HG03060 (cell line): ENCODE measurements at regions not wholly inside any gene's neighbourhood (a gene's known extent, or its start where the extent isn't known, plus 50 kb on each side); places are given as distances from the start of the nearest gene placed in this dataset.

ENCODE experiments used
- ATAC-seq: cut with Tn5 transposase; IDR thresholded peaks from one replicate; pipeline ENCODE4 v1.9.1; 2021; ENCODE audit warnings: low read depth, moderate number of reproducible peaks; ENCODE audit not compliant: unreplicated experiment

DNA sequence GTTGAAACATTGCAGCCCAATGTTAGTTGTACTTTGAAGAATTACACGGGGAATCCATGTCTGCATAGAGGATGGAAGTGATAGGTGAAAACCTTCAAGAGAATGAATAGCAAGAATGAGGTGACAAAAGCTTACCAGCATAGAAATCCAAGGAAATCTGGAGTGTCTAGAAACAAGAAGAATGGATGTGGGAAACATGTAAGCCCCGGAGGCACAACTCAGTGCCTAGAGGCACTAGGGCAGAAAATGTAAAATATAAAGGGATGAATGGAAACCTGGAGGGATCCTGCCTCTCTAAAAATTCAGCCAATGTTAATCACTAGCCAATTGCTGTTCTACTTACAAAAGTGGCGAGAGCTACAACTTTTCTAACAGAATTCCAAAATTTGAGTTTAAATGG lies 619.0 kb downstream of the TBL1XR1 start:
- ATAC-seq, result no peak

DNA sequence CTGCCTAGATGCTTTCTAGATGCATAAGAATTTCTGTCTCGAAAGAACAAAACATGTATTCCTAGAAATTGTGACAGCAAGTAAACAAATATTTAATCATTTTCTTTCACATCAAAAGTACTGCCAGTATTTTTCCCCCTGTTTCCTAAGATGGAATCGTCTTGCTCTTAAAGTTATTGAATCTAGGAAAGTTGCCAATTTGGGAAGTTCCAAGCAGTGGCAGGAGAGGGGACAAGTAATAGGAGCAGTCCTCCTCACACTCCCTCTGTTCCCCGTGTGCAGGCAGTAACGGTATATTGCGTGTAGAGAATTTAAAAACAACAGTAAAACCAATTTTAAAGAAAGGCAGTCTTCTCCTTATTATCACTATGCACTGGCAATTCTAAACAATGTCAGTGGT lies 619.8 kb downstream of the TBL1XR1 start:
- ATAC-seq, result no peak

DNA sequence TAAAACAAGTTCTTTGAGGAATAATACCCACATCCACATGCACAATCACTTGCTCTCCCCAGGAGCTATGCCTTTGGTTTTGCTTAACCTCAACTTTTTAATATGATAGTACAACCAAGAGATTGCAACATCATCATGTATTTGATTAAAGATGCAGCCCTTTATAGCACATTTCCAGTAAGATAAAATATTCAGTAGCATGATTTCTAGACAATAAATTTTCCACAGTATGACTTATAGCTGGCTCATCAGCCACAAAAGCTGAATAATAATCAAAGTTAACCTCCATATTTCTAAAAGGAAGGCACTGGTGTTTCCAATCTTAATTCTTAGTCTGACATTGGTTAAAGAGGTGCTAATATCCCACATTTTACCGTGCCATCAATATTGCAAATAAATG lies 622.5 kb downstream of the TBL1XR1 start:
- ATAC-seq, result no peak

DNA sequence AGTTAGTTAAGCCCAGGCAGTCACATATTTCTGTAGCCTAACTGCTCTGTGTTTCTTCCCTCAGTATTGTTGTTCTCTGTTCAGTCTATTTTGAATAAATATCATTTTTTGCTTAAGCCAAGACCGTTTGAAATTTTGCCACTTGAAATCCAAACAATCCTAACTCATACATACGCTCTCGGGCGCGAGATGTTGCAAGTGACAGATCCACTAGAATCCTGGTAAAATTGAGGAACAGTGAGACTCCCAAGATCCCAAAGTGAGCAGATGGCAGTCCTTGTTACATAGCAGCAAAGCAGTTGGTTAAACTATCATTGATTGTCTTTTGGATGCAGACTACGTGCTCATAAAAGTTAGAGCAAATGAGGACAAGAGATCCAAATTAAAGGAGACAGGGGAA lies 625.4 kb downstream of the TBL1XR1 start:
- no peak for ATAC-seq

DNA sequence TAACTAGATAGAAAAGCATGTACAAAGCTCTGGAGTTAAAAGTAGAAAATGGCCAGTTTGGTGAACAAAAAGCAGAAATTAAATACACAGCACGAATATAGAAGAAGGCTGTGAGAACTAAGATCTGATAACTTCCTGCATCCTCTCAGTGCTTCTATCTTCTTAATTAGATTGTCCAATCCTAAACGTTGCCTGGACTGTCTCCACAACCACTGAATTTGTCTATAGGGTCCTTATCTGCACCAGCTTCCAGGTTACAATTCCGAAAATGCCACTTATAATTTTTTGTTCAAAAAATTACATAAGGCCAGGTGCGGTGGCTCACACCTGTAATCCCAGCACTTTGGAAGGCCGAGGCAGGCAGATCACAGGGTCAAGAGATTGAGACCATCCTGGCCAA lies 626.3 kb downstream of the TBL1XR1 start:
- no peak for ATAC-seq

DNA sequence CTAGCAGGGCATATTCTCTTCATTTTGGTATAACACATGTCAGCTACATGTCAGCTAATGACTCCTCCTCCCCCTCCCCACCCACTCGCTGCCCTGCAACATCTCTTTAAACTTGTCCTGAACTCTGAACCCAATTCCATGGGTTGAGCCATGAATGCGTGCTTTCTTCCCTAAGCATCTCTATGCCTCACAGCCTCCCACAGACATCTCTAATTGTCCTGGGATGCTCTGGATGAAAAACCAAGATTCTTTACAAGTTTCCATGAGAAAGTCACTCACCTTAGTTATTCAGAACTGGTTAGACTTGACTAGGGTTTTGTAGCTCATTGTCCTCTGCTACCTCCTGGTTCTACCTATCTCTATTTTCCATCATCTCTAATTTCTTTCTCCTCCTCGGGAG lies 629.1 kb downstream of the TBL1XR1 start:
- no peak for ATAC-seq

DNA sequence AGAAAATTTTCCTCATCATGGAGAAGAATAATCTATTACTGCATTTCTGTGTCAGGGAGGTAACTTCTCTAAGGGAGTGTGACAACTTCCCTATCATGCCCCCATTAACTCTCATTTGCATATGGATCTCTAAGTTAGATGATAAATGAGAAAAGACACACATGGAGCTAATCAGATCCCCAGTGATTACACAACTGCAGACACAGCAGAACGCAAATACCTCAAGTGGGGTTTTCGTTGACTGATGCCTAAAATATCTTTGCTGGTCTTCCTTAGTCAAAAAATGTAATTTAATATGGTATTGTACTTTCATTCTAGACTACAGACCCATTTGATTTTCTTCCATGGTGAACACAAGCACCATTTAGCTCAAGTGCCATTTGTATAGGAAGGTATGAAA lies 630.5 kb downstream of the TBL1XR1 start:
- no peak for ATAC-seq

DNA sequence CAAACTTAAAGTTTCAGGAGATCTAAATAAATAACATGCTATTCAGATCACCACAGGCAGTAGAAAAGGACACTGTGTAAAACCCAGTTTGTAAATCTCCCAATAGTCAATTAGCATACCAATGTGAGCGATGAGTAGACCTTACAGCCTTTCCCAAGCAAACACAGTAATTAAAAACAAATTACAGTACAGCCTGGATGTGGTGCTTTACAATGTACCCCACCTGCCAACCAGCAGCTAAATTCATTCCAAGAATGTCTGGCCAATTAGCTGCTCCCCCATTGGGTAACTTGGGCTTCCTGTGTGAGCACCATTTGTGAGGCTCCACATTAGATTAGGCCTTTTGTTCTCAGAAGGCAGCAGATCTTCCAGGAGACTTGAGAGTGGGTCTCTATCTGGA lies 635.0 kb downstream of the TBL1XR1 start:
- ATAC-seq, result no peak

DNA sequence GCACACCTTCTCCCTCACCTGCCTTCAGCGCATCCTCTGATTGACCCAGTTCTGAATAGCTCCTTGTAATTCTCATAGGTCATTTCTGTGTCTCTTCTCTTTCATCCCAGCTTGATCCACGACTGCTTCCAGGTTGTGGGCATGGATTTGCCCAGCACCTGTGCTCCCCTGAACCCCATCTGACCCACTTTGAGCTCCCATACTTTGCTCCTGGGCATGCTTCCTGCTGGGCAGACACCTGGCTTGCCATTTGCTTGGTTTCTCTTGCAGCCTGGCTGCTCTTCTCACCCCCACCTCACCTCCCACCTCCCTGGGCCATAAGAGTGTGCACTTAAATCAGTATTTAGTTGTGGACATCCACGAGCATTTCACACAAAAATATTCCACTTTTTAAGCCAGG lies 635.5 kb downstream of the TBL1XR1 start:
- ATAC-seq, result no peak

DNA sequence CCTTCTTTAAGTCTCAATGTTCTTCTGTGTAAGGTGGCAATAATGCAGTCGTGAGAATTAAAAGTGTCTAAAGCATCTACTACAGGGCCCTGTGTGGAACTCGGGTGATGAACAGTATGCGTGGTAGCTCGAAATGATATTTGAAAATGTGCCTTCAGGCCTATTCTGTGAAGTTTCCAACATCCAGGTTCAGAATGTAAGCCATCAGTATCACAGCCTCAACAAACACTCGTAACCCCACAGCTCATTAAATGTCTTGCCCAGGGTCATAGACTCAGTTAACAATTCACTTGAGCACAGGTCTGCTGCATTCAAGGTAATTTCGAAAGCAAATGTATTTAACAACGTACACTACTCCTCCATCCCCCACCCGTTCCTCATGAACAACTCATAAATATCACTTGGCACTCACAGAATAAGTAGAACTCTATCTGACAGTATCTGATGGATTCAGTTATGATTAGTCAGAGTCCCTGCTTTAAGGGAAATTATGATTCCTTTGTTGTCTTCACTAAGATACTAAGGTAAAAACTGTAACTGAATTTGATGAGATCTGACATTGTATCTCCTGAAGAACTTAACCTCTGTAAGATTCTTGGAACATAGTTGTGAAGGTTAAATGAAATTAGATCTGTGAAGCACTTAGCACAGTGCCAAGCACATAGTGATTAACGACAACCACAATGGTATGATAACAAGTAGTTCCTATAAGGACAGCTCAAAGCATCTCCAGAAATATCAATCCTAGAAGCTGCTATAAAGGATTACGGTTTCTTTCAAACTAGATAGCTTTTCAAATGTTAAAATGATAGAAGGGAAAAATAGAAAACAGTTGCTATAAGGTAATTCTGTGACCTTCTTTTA lies 642.3 kb downstream of the TBL1XR1 start:
- no peak for ATAC-seq

DNA sequence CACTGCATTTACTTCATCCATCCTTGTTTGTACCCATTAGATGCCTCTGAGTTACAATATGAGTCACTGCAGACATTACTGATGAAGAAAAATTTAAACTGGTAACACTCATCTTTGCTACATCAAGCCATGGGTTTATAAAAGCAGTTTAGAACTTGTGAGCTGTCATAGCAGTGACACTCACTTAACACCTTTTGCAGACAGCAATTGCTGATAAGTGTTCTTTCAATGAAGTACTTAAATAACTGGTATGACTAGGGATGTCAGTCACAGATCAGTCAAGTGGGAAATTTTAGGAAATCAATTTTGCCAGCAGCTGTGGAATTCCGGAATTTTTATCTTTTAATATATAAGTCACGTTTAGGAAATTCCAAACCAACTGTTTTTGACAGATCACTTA lies 643.0 kb downstream of the TBL1XR1 start:
- ATAC-seq, result no peak

DNA sequence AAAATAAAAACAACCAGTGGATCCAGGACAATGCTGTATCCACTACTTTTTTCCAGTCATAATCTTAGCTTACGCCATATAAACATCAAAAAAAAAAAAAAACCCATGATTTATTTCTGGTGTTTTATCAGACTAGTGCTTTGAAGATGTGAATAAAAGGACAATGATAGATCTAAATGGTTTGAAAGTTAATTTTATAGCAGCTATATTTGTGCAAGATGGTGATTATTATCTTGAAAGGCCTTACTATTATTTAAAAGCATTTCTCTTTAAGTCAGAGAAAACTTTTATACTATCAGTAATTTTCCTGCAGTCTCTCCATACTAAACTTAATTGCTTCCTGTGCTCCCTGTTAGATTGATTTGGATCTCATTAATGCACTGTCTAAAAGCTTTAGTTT lies 670.3 kb downstream of the TBL1XR1 start:
- no peak for ATAC-seq

DNA sequence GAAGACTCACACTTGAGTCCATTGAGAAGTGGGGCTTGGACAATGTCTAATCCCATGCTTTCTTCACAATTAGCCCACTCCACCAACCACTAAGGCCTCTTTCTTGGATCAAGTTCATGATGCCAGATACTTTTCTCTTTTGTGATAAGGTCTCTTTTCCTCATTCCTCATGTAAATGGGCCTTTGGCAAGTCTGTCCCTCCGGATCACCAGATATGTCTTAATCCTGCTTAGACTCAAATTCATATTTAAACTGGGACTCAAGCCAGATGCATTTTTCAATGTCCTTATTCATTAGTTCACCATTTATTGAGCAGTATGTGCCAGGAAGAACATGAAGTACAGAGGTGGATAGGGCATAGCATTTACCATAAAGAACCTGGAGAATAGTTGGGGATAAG lies 671.1 kb downstream of the TBL1XR1 start:
- ATAC-seq, result no peak

DNA sequence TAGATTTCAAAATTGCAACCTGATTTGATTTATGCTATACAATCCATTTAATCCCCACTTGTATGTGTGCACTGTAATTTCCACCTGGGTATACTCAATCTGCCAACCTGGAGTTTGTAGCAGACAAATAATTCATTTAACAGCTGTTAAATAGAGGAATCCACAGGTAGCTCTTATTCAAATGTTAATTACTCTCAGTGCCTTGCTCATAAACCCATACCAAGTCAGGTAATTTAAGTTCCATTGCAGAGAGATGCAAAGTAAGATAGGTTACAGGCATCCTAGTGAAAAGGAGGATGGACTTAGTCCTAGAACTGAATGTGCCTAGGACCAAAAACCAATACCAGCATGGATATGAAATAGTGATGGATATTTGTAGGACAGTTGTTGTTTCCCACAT lies 674.2 kb downstream of the TBL1XR1 start:
- no peak for ATAC-seq

DNA sequence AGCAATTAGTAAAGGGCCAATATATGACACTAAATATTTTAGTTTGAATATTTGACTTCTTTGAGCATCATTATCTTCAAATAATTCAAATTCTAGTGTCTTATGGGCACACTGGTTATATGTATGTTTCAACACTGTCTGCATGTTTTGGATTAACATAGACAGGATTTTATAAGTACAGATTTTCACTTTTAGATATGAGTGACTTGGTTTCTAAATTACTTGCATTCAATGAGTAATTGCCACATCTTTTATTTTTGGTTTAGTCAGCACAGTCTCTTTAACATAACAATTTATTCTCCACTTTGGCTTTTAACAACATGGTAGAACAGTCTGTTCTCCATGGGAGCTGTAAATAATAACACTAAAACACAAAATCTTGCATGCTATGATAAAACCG lies 674.8 kb downstream of the TBL1XR1 start:
- no peak for ATAC-seq

DNA sequence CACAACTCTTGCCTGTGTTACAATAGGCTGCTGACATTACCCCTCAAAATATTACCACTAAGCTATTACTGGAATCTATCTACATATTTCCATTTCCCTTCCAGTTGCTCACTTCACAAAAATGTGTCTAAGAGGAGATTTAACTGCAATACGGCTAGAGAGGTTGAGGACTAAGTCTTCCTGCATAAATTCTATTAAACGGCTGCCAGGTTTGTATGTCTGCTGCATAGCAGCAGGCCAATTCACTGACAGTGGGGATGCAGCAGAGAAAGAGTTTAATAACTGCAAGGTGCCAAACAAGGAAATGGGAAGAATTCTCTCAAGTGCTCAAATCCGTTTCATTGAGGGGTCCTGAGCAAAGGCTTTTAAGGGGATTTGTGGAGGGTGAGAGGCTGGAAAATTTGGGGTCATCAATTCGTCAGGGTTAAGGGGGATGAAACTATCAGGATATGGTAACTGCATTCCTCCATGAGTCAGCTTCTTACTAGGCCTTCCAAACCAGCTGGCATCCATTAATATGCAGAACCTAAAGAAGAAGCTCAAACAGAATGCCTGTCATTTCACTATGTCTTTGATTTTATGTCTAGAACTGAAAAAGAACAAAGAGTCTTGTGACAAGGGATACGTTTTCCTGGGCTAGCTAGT lies 675.6 kb downstream of the TBL1XR1 start:
- ATAC-seq, result no peak

DNA sequence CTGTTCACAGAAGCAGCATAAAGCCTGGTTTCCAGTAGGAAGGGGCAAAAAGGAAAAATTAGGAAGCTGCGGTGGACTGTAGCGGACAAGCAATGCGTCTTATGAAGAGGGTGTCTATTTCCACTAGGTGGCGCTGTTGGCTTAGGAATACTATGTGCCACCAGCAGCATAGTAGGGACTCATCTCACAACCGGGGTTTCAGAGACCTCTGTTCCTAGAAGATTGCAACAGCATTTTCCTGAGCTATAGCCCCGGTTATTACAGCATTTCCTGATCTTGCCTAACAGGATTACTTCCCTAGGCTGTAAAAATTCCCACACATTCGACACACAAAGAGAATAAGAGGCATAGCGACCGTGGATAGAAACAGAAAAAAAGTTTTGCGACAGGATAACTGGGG lies 683.0 kb downstream of the TBL1XR1 start:
- no peak for ATAC-seq

DNA sequence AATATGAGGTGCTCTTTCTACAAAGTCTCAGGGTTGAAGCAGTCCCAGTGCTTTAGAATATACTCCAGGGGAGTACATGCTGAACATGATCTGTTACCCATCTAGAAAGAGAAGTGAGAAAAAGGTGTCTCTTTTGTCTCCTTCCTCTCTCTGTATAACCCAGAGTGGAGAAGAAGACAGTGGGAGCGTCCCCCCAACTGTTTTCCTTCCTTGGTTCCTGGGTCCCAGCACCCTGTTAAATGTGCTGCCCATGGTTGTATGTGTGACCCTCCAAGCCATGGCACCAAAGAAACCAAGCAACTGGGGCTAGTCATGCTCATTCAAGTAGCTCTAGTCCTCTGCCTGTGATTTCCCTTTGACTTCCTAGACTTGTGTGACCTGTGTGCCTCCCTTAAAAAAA lies 683.7 kb downstream of the TBL1XR1 start:
- ATAC-seq, result no peak

DNA sequence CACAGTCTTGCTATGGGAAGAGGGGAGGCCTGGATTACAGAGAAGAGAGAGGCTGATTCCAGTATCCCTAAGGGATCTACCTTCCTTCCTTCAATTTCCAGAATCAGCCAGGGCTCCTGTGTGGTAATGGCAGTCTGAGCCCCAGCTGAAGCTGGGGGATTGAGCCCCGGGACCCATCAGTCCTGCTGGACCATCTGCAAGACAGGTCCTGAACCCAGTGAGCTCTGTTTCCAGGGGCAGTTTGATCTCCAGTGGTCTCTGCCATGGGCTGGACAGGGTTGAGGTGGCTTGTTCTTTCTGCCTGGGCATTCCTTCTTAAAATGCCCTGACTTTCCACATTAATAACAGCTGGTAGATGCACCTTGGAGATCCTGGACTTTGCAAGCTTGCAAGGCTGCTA lies 685.2 kb downstream of the TBL1XR1 start:
- ATAC-seq, result no peak

DNA sequence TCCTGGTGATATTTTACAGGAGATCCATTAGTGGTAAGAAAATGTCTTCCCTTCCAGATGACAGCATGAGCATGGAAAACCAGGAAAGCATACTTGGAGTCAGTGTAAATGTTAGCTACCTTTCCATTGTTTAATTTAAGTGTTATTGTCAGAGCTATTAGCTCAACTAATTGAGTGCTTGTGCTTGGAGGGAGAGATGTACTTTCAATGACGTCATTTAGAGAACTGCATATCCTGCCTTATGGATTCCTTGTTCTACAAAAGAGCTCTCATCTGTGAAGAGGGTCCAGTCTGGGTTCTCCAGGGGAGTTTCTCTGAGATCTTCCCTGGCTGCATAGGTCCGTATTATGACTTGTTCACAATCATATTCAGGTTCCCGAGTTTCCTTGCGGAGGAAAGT lies 687.2 kb downstream of the TBL1XR1 start:
- ATAC-seq, result no peak

DNA sequence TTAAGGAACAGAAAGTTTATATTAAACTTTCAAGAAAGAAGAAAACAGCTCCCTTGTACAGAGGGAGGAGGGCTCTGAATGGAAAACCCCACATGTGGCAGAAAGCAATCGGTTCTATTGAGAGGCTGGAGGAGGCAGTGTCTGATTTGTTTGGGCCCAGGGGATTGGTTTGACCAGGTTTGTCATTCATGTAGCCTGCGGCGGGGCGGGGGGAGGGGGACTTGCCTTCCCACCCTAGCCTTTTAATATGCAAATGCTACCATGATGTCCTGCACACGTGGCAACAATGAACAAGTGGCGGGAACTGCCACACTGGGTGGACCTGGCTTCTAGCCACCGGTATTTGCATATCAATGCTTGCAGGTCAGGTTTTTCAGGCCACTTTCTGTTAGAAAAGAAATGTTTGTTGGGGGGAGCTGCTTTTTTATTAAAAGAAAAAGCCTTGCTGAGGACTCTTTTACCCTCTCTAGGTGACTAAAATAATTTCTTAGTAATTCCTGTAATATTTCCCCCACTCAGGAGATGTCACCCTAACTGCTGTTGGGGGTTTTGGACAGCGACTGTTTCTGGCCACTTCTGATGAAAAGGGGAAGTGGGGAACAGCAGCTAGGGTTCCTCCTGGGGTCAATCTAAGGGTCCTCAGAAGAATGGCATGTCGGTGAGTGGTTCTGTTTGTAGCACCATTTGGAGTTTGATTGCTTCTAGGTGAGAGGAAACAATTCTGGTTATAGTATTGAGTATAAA lies 691.2 kb downstream of the TBL1XR1 start:
- no peak for ATAC-seq

DNA sequence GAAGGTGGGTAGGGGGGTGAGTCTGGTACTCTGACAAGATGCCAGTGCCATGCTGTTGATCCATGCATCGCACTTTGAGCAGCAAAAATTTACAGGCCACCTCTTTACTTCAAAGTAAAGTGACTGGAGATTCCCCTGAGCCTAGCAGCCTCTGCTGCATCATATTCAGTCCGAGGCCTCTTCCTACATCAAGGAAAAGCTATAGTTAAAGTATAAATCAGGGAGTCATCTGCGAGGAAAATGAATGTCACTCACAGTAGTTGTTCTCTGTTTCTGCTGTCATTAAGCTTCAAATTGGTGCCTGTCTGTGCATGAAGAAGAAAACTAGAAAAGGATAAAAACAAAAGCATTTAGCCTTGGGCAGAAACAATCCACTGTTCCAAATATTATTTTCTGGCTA lies 706.2 kb downstream of the TBL1XR1 start:
- no peak for ATAC-seq
